ENCODE measurements at regions not wholly inside any gene's neighbourhood (a gene's known extent, or its start where the extent isn't known, plus 50 kb on each side); places are given as distances from the start of the nearest gene placed in this dataset.

DNA sequence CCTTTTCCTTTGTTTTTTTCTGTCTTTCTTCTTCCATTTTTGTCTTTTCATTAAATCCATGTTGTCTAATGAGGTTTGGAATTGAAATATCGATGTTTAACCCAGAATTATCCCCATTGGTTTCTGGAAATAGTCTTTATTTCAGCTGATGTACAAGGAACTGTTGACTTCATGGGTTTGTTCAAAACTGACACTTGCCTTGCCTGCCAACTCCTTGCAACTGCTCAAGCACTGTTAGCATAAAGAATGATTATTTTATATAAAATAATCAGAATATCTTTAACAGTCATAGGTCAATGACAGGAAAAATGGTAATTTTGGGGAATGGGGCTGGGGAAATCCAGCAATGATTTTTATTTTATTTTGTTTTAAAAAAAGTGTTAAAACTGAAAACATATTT, 359.6 kb upstream of the LCORL start:
- TF ChIP-seq, protein P1, sequence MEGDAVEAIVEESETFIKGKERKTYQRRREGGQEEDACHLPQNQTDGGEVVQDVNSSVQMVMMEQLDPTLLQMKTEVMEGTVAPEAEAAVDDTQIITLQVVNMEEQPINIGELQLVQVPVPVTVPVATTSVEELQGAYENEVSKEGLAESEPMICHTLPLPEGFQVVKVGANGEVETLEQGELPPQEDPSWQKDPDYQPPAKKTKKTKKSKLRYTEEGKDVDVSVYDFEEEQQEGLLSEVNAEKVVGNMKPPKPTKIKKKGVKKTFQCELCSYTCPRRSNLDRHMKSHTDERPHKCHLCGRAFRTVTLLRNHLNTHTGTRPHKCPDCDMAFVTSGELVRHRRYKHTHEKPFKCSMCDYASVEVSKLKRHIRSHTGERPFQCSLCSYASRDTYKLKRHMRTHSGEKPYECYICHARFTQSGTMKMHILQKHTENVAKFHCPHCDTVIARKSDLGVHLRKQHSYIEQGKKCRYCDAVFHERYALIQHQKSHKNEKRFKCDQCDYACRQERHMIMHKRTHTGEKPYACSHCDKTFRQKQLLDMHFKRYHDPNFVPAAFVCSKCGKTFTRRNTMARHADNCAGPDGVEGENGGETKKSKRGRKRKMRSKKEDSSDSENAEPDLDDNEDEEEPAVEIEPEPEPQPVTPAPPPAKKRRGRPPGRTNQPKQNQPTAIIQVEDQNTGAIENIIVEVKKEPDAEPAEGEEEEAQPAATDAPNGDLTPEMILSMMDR (IDR thresholded peaks at IDR 0.05 in 4 of 5, conservative IDR thresholded peaks at IDR 0.05 in 1 of 5), result no peak
- no peak for TF ChIP-seq POLR2A (IDR thresholded peaks at IDR 0.05)

All from gastrocnemius medialis (tissue), 4 donors.